Keratinocyte (primary cell): ENCODE measurements at regions not wholly inside any gene's neighbourhood (a gene's known extent, or its start where the extent isn't known, plus 50 kb on each side); places are given as distances from the start of the nearest gene placed in this dataset.

Experiments used
- DNase-seq: peaks from one replicate; pipeline ENCODE4 v3.0.0-alpha.2; 2011; ENCODE audit warnings: low read depth, missing footprints, low spot score
- FAIRE-seq: peaks from 2 replicates; lab custom pipeline; 2011; peaks lifted over from hg19 to GRCh38; lab: Jason Lieb, UNC
- H2AFZ ChIP-seq: 2 replicates; pipeline ENCODE4 v1.6.0; 2012; ENCODE audit warnings: low read length, control low read depth, inconsistent platforms; ENCODE audit not compliant: control insufficient read depth
- H3K27ac ChIP-seq: 2 replicates; pipeline ENCODE4 v1.5.1; 2011; ENCODE audit warnings: low read length; ENCODE audit not compliant: control insufficient read depth, insufficient read depth
- H3K27me3 ChIP-seq: 3 replicates; pipeline ENCODE4 v1.6.0; 2011; ENCODE audit warnings: low read length; ENCODE audit not compliant: control insufficient read depth, insufficient read depth; ENCODE audit errors: extremely low read depth
- H3K36me3 ChIP-seq, 2 experiments: 2 replicates in 1 of 2; 3 replicates in 1 of 2; pipeline ENCODE4 v1.5.1; 2011; ENCODE audit warnings: low read length in 2 of 2, mild to moderate bottlenecking in 1 of 2; ENCODE audit not compliant: control insufficient read depth in 2 of 2, insufficient read depth in 2 of 2; ENCODE audit errors: extremely low read depth in 1 of 2
- H3K4me1 ChIP-seq: 3 replicates; pipeline ENCODE4 v1.5.1; 2011; ENCODE audit warnings: low read length; ENCODE audit not compliant: control insufficient read depth, insufficient read depth; ENCODE audit errors: extremely low read depth
- H3K4me2 ChIP-seq: 3 replicates; pipeline ENCODE4 v1.6.0; 2011; ENCODE audit warnings: low read depth, low read length; ENCODE audit not compliant: control insufficient read depth, insufficient read depth; ENCODE audit errors: extremely low read depth
- H3K4me3 ChIP-seq, 3 experiments: fragments of 200-600 bp in 1 of 3; sonication (generic) in 1 of 3; 2 replicates in 2 of 3; 3 replicates in 1 of 3; pipeline ENCODE4 v1.5.1; 2011 to 2016; ENCODE audit warnings: low read length in 3 of 3, mild to moderate bottlenecking in 3 of 3, control low read depth in 2 of 3, inconsistent platforms in 1 of 3, low read depth in 1 of 3, mixed read lengths in 1 of 3, mixed run types in 1 of 3, moderate library complexity in 1 of 3; ENCODE audit not compliant: control insufficient read depth in 2 of 3, insufficient read depth in 2 of 3; ENCODE audit errors: extremely low read depth in 1 of 3
- H3K79me2 ChIP-seq: 2 replicates; pipeline ENCODE4 v1.6.0; 2012; ENCODE audit warnings: low read length; ENCODE audit not compliant: control insufficient read depth, insufficient read depth
- H3K9ac ChIP-seq: 3 replicates; pipeline ENCODE4 v1.6.0; 2011; ENCODE audit warnings: low read length; ENCODE audit not compliant: control insufficient read depth, insufficient read depth; ENCODE audit errors: extremely low read depth
- H3K9me1 ChIP-seq: 3 replicates; pipeline ENCODE4 v1.6.0; 2011; ENCODE audit warnings: low read length; ENCODE audit not compliant: control insufficient read depth, insufficient read depth; ENCODE audit errors: extremely low read depth
- H3K9me3 ChIP-seq: 2 replicates; pipeline ENCODE4 v1.5.1; 2012; ENCODE audit warnings: low read depth, low read length; ENCODE audit not compliant: control insufficient read depth
- H4K20me1 ChIP-seq: 3 replicates; pipeline ENCODE4 v1.6.0; 2011; ENCODE audit warnings: low read length; ENCODE audit not compliant: control insufficient read depth, insufficient read depth; ENCODE audit errors: extremely low read depth
- EZH2 ChIP-seq: IDR thresholded peaks from one replicate; pipeline ENCODE4 v1.6.1; 2012; ENCODE audit warnings: inconsistent platforms, mild to moderate bottlenecking, low read length, moderate library complexity
- dilution Hi-C: fragments of 300-500 bp; cut with MboI; formaldehyde crosslinking; loops from one replicate; pipeline ENCODE4 v1.7.0; 2020; ENCODE audit warnings: low sequenced_read_pairs; ENCODE audit not compliant: extremely low pct_ligation_motif_present
- TF ChIP-seq, protein P1 (sequence below), 3 experiments: IDR thresholded peaks in 1 of 3; conservative IDR thresholded peaks in 1 of 3; optimal IDR thresholded peaks in 1 of 3; 2 replicates in 2 of 3; 3 replicates in 1 of 3; pipeline versions ENCODE3 to v1.5.1; 2011; ENCODE audit warnings: low read length in 3 of 3, mild to moderate bottlenecking in 3 of 3, moderate library complexity in 2 of 3, control low read depth in 1 of 3, inconsistent platforms in 1 of 3; ENCODE audit not compliant: insufficient read depth in 2 of 3; ENCODE audit errors: extremely low read depth in 1 of 3

GRCh38 chr1:58331156-58331555, 215.4 kb downstream of the OMA1 start:
- H3K4me1 ChIP-seq = no peaks in the 10 kb centered on the region
- no peak overlapping the region for H3K27ac ChIP-seq
- H3K9me3 ChIP-seq = no peaks in the 10 kb centered on the region
- H3K27me3 ChIP-seq = no peaks in the 10 kb centered on the region
- H3K4me3 ChIP-seq = no peak overlapping the region
- H3K4me2 ChIP-seq = no peak overlapping the region
- no peaks in the 10 kb centered on the region for H3K79me2 ChIP-seq
- no peaks in the 10 kb centered on the region for H3K36me3 ChIP-seq
- FAIRE-seq (no peak), DNase-seq (no peak)
- no peaks in the 10 kb centered on the region for H3K9me1 ChIP-seq
- no peak overlapping the region for H2AFZ ChIP-seq
- H4K20me1 ChIP-seq = no peaks in the 10 kb centered on the region
- TF ChIP-seq EZH2 = no peak
- TF ChIP-seq, protein P1, sequence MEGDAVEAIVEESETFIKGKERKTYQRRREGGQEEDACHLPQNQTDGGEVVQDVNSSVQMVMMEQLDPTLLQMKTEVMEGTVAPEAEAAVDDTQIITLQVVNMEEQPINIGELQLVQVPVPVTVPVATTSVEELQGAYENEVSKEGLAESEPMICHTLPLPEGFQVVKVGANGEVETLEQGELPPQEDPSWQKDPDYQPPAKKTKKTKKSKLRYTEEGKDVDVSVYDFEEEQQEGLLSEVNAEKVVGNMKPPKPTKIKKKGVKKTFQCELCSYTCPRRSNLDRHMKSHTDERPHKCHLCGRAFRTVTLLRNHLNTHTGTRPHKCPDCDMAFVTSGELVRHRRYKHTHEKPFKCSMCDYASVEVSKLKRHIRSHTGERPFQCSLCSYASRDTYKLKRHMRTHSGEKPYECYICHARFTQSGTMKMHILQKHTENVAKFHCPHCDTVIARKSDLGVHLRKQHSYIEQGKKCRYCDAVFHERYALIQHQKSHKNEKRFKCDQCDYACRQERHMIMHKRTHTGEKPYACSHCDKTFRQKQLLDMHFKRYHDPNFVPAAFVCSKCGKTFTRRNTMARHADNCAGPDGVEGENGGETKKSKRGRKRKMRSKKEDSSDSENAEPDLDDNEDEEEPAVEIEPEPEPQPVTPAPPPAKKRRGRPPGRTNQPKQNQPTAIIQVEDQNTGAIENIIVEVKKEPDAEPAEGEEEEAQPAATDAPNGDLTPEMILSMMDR (optimal IDR thresholded peaks at IDR 0.05 in 1 of 3, IDR thresholded peaks at IDR 0.05 in 1 of 3, conservative IDR thresholded peaks at IDR 0.05 in 1 of 3; ENCODE audit: extremely low read depth in 1 of 3, insufficient read depth in 2 of 3, low read length in 3 of 3) = no peak
- no peak overlapping the region for H3K9ac ChIP-seq
- dilution Hi-C loops = no loop called here

GRCh38 chr1:58325866-58326265, 220.7 kb downstream of the OMA1 start:
- dilution Hi-C loops = no loop called here
- Histone ChIP-seq H3K36me3 (no peaks in the 10 kb centered on the region), H3K9me3 (no peaks in the 10 kb centered on the region), H3K79me2 (no peaks in the 10 kb centered on the region), H4K20me1 (no peaks in the 10 kb centered on the region), H3K9ac (no peak overlapping the region), H3K27ac (no peak overlapping the region), H3K4me3 (no peak overlapping the region), H3K4me2 (no peak overlapping the region), H3K27me3 (no peaks in the 10 kb centered on the region), H3K4me1 (no peaks in the 10 kb centered on the region), H2AFZ (no peak overlapping the region), H3K9me1 (no peaks in the 10 kb centered on the region)
- TF ChIP-seq, protein P1 (optimal IDR thresholded peaks at IDR 0.05 in 1 of 3, IDR thresholded peaks at IDR 0.05 in 1 of 3, conservative IDR thresholded peaks at IDR 0.05 in 1 of 3; ENCODE audit: extremely low read depth in 1 of 3, insufficient read depth in 2 of 3, low read length in 3 of 3) = no peak
- no peak for TF ChIP-seq EZH2
- DNase-seq = no peak
- FAIRE-seq = no peak
